Occipital lobe (tissue), 1 donor: ENCODE measurements at regions not wholly inside any gene's neighbourhood (a gene's known extent, or its start where the extent isn't known, plus 50 kb on each side); places are given as distances from the start of the nearest gene placed in this dataset.
"Not testable (repeated sequence)": the region's sequence is repeated elsewhere in the genome, so short reads cannot be mapped to it uniquely, and the experiment has no call there.

Source experiments
- DNase-seq: peaks from one replicate; lab custom pipeline; 2025; lab: John Stamatoyannopoulos, UW

DNA sequence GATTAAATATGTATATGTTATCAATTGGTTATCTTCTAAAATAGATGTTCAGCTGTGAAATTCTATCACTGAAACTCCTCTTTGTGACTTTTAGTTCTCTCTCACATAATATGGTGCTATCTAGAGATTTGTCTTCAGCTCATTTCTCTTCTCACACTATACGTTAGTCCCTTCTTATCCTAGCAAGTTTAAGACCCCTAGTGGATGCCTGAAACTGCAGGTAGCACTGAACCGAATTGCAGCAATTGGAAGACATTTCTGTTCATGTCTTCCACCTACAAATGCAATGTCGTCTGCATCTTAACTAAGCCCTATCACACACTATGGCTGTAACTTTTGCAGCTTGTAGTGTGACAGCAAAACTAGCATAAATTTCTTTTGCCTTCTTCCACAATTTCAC lies 442.7 kb upstream of the POM121L12 start:
- no peak for DNase-seq

DNA sequence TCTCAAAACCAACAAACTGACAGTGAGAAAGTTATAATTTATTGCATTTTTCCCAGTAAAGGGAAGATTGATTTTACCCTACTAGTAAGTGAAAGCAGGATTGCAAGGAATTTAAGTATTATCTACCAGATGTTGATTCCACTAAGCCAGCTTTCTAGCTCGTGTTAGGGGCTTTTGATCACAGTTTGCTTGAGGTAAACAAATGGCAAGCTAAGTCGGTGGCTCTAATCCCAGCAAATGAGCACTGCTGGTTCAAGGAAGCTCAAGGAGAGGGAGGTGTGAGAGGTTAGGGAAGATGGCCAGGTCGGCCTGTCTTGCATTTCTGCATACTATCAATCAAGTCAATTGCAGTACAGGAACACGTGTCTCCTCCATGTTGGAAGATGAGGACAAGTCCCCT lies 448.7 kb upstream of the POM121L12 start:
- no peak for DNase-seq

- no peak for DNase-seq
These were observed 451.4 kb upstream of the POM121L12 start for GRCh38 chr7:52584041-52584440.

DNA sequence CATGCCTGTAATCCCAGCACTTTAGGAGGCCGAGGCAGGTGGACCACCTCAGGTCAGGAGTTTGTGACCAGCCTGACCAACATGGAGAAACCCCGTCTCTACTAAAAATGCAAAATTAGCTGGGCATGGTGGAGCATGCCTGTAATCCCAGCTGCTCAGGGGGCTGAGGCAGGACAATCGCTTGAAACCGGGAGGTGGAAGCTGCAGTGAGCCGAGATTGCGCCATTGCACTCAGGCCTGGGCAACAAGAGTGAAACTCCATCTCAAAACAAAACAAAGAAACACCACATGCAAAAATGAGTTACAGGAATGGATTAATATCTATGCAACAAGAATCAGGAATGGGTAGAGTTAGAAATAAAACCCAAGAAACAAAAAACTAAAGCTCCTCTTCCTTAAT lies 462.3 kb upstream of the POM121L12 start:
- not testable (repeated sequence) for DNase-seq

DNA sequence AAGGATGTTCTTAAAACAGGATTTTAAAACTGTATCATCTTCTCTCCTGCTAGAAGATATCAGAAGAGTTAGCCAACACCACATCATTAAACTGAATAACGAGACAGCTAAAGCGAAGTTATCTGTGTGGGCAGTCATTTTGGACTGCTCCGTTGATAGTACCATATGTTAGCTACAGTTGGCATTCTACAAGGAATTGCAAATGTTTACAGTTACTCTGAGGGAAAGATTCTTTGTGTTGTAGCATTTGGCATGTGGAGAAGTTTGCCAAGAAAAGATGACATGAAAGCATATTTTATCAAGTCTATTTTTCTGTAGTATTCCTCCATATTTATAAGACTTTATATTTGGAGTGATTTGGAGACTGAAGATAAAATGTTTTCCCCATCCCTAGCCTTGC lies 464.4 kb upstream of the POM121L12 start:
- no peak for DNase-seq

GRCh38 chr7:52569151-52569550 lies 466.3 kb upstream of the POM121L12 start:
- DNase-seq, result no peak

DNA sequence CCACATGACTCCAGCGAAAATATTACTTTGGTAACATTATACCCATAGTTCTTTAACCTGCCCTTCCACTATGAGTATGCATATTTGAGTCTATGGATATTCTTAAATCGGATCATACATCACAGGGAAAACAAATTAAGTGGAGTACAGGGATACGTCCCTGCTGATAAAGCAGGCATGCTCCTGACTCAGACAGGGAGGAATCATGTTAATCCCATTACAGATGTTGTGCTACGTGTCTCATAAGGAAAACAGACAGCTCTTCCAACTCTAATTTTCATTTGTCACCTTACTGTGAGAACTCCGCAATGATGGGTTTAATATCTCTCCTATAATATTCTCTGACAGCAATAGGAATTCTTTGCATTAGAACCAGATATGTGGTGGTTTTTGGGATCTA lies 469.5 kb upstream of the POM121L12 start:
- DNase-seq, result no peak

- DNase-seq, result no peak
These were observed 479.6 kb upstream of the POM121L12 start for GRCh38 chr7:52555805-52556204.

DNA sequence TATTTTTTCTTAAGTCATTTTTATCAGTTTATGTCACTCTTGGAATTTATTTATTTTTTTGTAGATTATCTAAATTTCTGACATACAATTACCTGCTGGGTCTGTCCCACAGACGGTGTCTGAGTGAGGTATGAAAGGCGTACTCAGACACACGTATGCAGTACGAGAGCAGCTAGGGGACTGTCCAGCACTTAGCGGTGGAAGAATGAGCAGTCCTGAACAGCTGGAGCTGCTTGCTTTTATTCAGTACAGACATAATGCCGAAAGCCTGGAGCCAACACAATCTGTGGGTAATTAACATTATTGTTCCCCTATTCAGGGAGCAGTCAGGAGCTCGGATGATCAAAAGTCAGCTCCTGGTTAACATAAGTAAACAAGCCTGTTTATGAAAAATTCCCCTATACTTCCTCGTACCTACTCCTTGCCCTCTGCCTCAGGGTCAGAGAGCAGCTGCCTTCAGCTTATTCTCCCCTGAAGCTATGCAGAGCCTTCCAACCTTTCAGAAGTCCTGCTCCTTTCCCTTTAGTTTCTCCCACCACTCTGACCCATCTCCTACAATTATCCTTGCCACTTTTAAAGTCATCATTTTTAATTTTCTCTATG lies 488.0 kb upstream of the POM121L12 start:
- DNase-seq, result no peak

- not testable (repeated sequence) for DNase-seq
These were observed 494.2 kb upstream of the POM121L12 start for GRCh38 chr7:52541198-52541765.

DNA sequence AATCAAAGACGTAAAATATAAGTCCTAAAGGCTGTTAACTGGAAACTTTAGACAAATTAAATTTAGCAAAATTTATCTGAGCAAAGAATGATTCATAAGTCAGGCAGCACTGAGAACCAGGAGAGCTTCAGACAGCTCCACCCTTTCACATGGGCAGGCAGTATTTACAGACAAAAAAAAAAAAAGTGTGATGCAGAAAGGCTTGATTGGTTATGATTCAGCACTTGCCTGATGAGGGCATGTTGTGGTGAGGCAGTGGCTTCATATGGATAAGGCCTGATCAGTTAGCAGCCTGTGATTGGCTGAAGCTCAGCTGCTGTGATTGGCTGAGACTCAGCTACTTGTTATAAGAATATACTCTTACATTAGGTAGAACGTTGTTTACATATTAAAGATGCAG lies 495.4 kb upstream of the POM121L12 start:
- DNase-seq, result no peak

GRCh38 chr7:52539414-52539813 lies 496.0 kb upstream of the POM121L12 start:
- no peak for DNase-seq

GRCh38 chr7:52537051-52537450 lies 498.4 kb upstream of the POM121L12 start:
- DNase-seq, result no peak

DNA sequence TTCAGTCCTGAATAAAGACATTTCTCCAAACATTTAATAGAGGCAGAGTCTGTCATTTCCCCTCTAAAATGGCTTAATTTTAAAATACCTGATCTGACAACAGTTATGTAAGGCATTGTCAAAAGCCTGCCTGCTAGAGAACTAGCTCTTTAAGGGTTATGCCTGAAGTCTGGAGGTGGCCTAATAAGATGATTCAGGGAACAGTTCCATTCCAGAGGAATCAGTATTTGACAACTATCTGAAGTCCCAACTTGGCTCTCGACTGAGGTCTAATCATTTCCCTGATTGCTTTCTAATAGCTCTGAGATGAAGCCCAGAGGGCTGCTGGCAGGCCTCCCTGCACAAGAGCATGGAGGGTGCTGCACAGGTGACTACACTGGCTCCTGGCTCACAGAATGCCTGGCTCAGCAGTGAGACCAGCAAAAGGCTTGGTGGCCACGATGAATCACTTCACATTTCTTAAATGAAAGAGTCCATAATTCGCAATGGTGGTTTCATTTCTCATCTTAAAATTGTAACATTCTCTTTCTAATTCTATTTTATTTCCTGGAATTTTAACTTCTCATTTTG lies 509.6 kb upstream of the POM121L12 start:
- DNase-seq, result no peak

GRCh38 chr7:52518869-52519268 lies 516.6 kb upstream of the POM121L12 start:
- no peak for DNase-seq

DNA sequence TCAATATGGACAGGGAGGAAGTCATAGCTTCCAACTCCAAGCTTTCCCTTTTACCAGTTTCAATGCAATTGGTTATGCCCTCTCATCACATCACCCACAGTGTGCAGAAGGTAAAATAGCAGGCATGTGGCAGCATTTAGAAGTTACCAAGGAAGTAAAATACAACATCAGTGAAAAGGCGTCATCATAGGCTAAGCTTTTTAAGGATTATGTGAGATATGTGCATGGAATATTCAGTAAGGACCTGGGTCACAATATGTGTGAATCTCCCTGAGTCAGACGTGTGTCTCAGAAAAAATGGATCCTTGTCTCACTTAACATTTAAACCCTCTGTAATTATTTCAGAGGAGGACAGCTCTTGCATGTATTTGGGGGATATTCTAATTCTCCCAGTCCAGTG lies 522.8 kb upstream of the POM121L12 start:
- no peak for DNase-seq

DNA sequence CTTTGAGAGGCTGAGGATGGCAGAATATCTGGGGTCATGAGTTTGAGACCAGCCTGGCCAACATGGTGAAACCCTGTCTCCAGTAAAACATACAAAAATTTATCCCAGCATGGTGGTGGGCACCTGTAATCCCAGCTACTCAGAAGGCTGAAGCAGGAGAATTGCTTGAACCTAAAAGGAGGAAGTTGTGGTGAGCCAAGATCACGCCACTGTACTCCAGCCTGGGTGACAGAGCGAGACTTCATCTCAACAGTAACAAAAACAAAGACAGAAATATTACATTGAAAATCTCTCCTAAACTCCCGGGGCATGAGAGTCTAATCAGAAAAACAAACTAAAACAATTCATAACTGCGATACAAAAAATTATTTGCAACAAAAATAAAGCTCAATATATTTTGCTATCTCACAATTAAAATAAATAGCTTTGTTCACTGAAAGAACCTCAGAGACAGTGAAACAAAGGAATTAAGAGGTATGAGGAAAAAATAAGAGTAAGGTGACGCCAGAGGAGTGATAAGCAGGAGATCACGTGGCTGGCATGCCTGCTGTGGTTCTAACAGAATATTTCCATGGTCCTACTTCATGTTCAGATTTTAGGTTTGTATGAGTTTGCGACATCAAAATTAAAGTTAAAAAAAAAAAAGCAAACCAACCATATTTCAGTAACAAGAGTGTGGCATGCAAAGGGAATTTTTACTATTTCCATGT lies 527.7 kb upstream of the POM121L12 start:
- no peak for DNase-seq

DNA sequence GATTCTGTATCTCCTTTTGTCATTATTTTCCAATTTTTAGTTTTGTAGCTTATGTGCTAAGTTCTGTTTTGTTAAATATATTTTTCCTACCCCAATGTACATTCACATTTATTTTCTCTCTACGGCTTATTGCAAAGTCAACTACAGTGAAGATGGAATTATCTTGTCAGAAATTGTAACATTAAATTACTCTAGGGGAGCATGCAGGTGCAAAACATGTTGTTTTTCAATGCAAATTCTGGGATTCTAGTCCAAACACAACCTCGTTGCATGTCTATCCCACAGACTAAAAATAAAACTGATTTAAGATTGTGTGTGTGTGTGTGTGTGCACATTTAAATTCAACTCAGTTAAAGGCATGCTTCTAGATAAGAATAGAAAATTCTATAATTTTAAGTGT lies 529.1 kb upstream of the POM121L12 start:
- DNase-seq, result no peak

- DNase-seq, result no peak
These were observed 530.9 kb upstream of the POM121L12 start for GRCh38 chr7:52504561-52504960.

GRCh38 chr7:52502281-52502680 lies 533.2 kb upstream of the POM121L12 start:
- no peak for DNase-seq

GRCh38 chr7:52501696-52502095 lies 533.7 kb upstream of the POM121L12 start:
- DNase-seq, result no peak

GRCh38 chr7:52500841-52501240 lies 534.6 kb upstream of the POM121L12 start:
- DNase-seq, result no peak

GRCh38 chr7:52498366-52498765 lies 537.1 kb upstream of the POM121L12 start:
- no peak for DNase-seq
